ENCODE measurements at regions not wholly inside any gene's neighbourhood (a gene's known extent, or its start where the extent isn't known, plus 50 kb on each side); places are given as distances from the start of the nearest gene placed in this dataset.

DNA sequence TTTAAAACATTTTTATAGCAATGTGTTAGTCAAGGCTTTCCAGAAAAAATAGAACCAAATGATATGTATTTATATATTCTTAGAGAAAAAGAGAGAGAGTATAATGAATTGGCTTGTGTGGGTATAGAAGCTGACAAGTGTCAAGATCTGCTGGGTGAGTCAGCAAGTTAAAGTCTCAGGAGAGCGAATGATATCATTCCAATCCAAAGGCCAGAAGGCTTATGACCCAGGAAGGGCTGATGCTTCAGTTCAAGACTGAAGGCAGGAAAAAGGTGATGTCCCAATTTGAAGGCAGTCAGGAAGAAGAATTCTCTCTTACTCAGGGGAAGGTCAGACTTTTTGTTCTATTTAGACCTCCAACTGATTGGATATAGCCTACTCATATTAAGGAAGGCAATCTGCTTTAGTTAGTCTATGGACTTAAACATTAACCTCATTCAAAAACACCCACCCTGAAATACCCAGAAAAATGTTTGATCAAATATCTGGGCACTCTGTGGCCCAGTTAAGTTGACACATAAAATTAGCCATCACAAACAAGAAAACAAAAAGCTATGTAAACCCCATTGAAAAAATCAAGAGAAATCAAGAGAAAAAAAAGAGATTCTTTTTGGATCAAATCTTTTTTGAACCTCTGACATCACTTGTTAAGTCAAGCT is 189.6 kb downstream of the PIK3R1 start:
- no peak for TF ChIP-seq ZNF521 (tag by site-specific recombination; IDR thresholded peaks at IDR 0.05)
- no peak for TF ChIP-seq ZNF266 (tag by site-specific recombination; IDR thresholded peaks at IDR 0.05; ENCODE audit: low read depth)
- no peak for TF ChIP-seq CTCF (tag by site-specific recombination; IDR thresholded peaks at IDR 0.05)
- TF ChIP-seq ZNF777 (tag by site-specific recombination; IDR thresholded peaks at IDR 0.05; ENCODE audit: borderline replicate concordance): no peak
- no peak for TF ChIP-seq ZNF341 (tag by site-specific recombination; IDR thresholded peaks at IDR 0.05; ENCODE audit: low read depth)
- TF ChIP-seq, protein P1, sequence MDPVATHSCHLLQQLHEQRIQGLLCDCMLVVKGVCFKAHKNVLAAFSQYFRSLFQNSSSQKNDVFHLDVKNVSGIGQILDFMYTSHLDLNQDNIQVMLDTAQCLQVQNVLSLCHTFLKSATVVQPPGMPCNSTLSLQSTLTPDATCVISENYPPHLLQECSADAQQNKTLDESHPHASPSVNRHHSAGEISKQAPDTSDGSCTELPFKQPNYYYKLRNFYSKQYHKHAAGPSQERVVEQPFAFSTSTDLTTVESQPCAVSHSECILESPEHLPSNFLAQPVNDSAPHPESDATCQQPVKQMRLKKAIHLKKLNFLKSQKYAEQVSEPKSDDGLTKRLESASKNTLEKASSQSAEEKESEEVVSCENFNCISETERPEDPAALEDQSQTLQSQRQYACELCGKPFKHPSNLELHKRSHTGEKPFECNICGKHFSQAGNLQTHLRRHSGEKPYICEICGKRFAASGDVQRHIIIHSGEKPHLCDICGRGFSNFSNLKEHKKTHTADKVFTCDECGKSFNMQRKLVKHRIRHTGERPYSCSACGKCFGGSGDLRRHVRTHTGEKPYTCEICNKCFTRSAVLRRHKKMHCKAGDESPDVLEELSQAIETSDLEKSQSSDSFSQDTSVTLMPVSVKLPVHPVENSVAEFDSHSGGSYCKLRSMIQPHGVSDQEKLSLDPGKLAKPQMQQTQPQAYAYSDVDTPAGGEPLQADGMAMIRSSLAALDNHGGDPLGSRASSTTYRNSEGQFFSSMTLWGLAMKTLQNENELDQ (tag by site-specific recombination; IDR thresholded peaks at IDR 0.05; ENCODE audit: low read depth): no peak
- no peak for TF ChIP-seq SCRT1 (tag by site-specific recombination; IDR thresholded peaks at IDR 0.05; ENCODE audit: borderline replicate concordance)
- no peak for TF ChIP-seq ZFP3 (tag by site-specific recombination; IDR thresholded peaks at IDR 0.05; ENCODE audit: low read depth)
- no peak for TF ChIP-seq MYNN (tag by site-specific recombination; IDR thresholded peaks at IDR 0.05; ENCODE audit: borderline replicate concordance)
